Heart right ventricle (tissue), 16 donors: ENCODE measurements at regions not wholly inside any gene's neighbourhood (a gene's known extent, or its start where the extent isn't known, plus 50 kb on each side); places are given as distances from the start of the nearest gene placed in this dataset.

Experiments used
- ATAC-seq, 8 donors: fragments of 200-7000 bp; cut with Tn5 transposase; one replicate each; pipeline ENCODE4 v1.9.1; 2020; ENCODE audit warnings: mild to moderate bottlenecking in 8 of 8, moderate library complexity in 8 of 8, moderate number of reproducible peaks in 1 of 8
- DNase-seq, 2 donors: peaks; one replicate each; pipeline ENCODE4 v3.0.0-alpha.2; 2020
- H3K27ac ChIP-seq, 10 donors: fragments of 200-600 bp; sonication (generic) in 2 of 10; one replicate each; pipeline versions ENCODE4 v1.5.0 to v1.8.0; 2020 to 2022; ENCODE audit warnings: mild to moderate bottlenecking in 3 of 10
- H3K27me3 ChIP-seq, 7 donors: fragments of 200-600 bp; one replicate each; pipeline ENCODE4 v1.8.0; 2021 to 2022; ENCODE audit warnings: mild to moderate bottlenecking in 2 of 7
- H3K36me3 ChIP-seq, 9 donors: fragments of 200-600 bp; sonication (generic) in 1 of 9; one replicate each; pipeline versions ENCODE4 v1.5.0 to v1.8.0; 2020 to 2022; ENCODE audit warnings: mild to moderate bottlenecking in 2 of 9
- H3K4me1 ChIP-seq, 9 donors: fragments of 200-600 bp; sonication (generic) in 1 of 9; one replicate each; pipeline versions ENCODE4 v1.5.0 to v1.8.0; 2020 to 2022; ENCODE audit warnings: mild to moderate bottlenecking in 4 of 9
- H3K4me3 ChIP-seq, 10 donors: fragments of 200-600 bp; sonication (generic) in 2 of 10; one replicate each; pipeline versions ENCODE4 v1.5.0 to v1.8.0; 2020 to 2022; ENCODE audit warnings: mild to moderate bottlenecking in 7 of 10, moderate library complexity in 2 of 10
- H3K9me3 ChIP-seq, 11 donors: fragments of 200-600 bp in 10 of 11; sonication (generic) in 2 of 11; one replicate each; pipeline versions ENCODE4 v1.5.0 to v1.8.0; 2013 to 2022; ENCODE audit warnings: mild to moderate bottlenecking in 2 of 11, control low read depth in 1 of 11, moderate library complexity in 1 of 11
- CTCF ChIP-seq, 9 donors: fragments of 200-600 bp; sonication (generic) in 2 of 9; IDR thresholded peaks; one replicate each; pipeline versions ENCODE4 v1.5.0 to v1.8.0; 2021 to 2022; ENCODE audit warnings: antibody characterized with exemption in 9 of 9, mild to moderate bottlenecking in 5 of 9, moderate library complexity in 1 of 9
- WGBS, 2 donors: extraction: QIAGEN DNeasy Blood & Tissue Kit; methylation state at CpG; one replicate each; pipeline ENCODE4 v1.1.7; 2013; ENCODE audit warnings: inconsistent platforms in 1 of 2; 5-methylcytosine and 5-hydroxymethylcytosine counted together
- intact Hi-C, 10 donors: fragments of 100-400 bp; cut with DNase I; formaldehyde crosslinking; loops; one replicate each; pipeline versions ENCODE4 v1.11.1 to v1.14.2; 2022
- donor health status: Arrhythmogenic right ventricular cardiomyopathy.
- donor health status: ischemic (EF 13 %, LVEDD 7.1; RV severe dilation, severe dysfunction).
- donor health status: healthy with polysubstance abuse.
- donor health status: DM: no; HTN: yes; CAD: no.
- donor health status: DM: no; HTN: no; CAD: no.
- donor health status: ischemic (EF 25% LVEDD 6.9; RV normal size, moderate dysfunction).
- donor health status: ischemic (EF 25% LVEDD 5.7; RV mildly dilated, moderate dysfunction).
- donor health status: healthy.
- donor health status: DM: yes; HTN: yes; CAD: no.
- donor health status: Ischemic cardiomyopathy.
- donor health status: ischemic (EF 35%, LVEDD 5.7; RV mildly dilated, moderate dysfunction).
- donor health status: nonischemic (EF 11% LVEDD 7.7; RV severe dilation, severe dysfunction).
- donor health status: DM: yes; HTN: yes; CAD: no.
- donor health status: PGD.
- donor health status: ischemic (EF 29% LVEDD 5.4; RV normal size, mild dysfunction).
- donor health status: nonischemic (EF 23%, LVEDD 6.1; RV moderate dilation, normal function).

GRCh38 chr7:73976761-73977618, 51.0 kb upstream of the ELN start:
- H3K36me3 ChIP-seq, result no peaks in the 10 kb centered on the region
- intact Hi-C loops, result loop anchor here in 2 of 10 donors (5.0 to 10.0 kb wide), 2 partner anchors 102 to 110 kb away; no protein-coding TSS in a partner anchor
- no peak for TF ChIP-seq CTCF (IDR thresholded peaks at IDR 0.05)
- peaks cover 0 to 7% (median 0%) of the 10 kb centered on the region in 7 donors for H3K27me3 ChIP-seq
- WGBS, 2 donors, result 74 to 77% methylated on average over 24 of the region's 24 CpGs
- H3K4me3 ChIP-seq, result no peak overlapping the region
- H3K4me1 ChIP-seq, result peaks cover 0 to 15% (median 7%) of the 10 kb centered on the region in 9 donors
- H3K9me3 ChIP-seq, result no peaks in the 10 kb centered on the region
- ATAC-seq (no peak), DNase-seq (no peak)
- no peak overlapping the region for H3K27ac ChIP-seq

GRCh38 chr7:73977619-73978618, 50.1 kb upstream of the ELN start:
- no peak for TF ChIP-seq CTCF (IDR thresholded peaks at IDR 0.05)
- peaks cover 0 to 15% (median 7%) of the 10 kb centered on the region in 9 donors for H3K4me1 ChIP-seq
- ATAC-seq (peak in 1 of 8 donors; percentile 26), DNase-seq (no peak)
- H3K4me3 ChIP-seq, result no peak overlapping the region
- H3K27me3 ChIP-seq, result no peaks in the 10 kb centered on the region
- H3K9me3 ChIP-seq, result no peaks in the 10 kb centered on the region
- no peak overlapping the region for H3K27ac ChIP-seq
- intact Hi-C loops, result loop anchor here in 2 of 10 donors (5.0 to 10.0 kb wide), 2 partner anchors 103 to 111 kb away; no protein-coding TSS in a partner anchor
- WGBS, 2 donors, result 90% methylated on average over 23 of the region's 23 CpGs
- no peaks in the 10 kb centered on the region for H3K36me3 ChIP-seq
